LNCaP clone FGC (cell line): ENCODE measurements at regions not wholly inside any gene's neighbourhood (a gene's known extent, or its start where the extent isn't known, plus 50 kb on each side); places are given as distances from the start of the nearest gene placed in this dataset.
A peak's percentile ranks its signal among the peaks of the same experiment; 100 is the strongest.

Experiments
- DNase-seq: peaks from one replicate; pipeline ENCODE4 v3.0.0-alpha.2; 2011; ENCODE audit warnings: low read depth
- H3K4me3 ChIP-seq: 2 replicates; pipeline ENCODE4 v1.5.1; 2011; ENCODE audit warnings: mild to moderate bottlenecking, low read depth, low read length, control low read depth
- TF ChIP-seq, protein P1 (sequence below): IDR thresholded peaks from 2 replicates; pipeline ENCODE4 v1.5.1; 2012; ENCODE audit warnings: mild to moderate bottlenecking; ENCODE audit not compliant: control insufficient read depth, insufficient read depth; ENCODE audit errors: extremely low read depth

GRCh38 chr10:34002896-34003295 lies 668.4 kb upstream of the NRP1 start:
- no peak overlapping the region for H3K4me3 ChIP-seq

GRCh38 chr10:34001831-34002230 lies 667.4 kb upstream of the NRP1 start:
- TF ChIP-seq, protein P1, sequence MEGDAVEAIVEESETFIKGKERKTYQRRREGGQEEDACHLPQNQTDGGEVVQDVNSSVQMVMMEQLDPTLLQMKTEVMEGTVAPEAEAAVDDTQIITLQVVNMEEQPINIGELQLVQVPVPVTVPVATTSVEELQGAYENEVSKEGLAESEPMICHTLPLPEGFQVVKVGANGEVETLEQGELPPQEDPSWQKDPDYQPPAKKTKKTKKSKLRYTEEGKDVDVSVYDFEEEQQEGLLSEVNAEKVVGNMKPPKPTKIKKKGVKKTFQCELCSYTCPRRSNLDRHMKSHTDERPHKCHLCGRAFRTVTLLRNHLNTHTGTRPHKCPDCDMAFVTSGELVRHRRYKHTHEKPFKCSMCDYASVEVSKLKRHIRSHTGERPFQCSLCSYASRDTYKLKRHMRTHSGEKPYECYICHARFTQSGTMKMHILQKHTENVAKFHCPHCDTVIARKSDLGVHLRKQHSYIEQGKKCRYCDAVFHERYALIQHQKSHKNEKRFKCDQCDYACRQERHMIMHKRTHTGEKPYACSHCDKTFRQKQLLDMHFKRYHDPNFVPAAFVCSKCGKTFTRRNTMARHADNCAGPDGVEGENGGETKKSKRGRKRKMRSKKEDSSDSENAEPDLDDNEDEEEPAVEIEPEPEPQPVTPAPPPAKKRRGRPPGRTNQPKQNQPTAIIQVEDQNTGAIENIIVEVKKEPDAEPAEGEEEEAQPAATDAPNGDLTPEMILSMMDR: no peak
- no peak for DNase-seq
- H3K4me3 ChIP-seq: no peak overlapping the region

More at GRCh38 chr10:34002896-34003295, 668.4 kb upstream of the NRP1 start:
- TF ChIP-seq, protein P1: no peak
- DNase-seq: no peak

DNA sequence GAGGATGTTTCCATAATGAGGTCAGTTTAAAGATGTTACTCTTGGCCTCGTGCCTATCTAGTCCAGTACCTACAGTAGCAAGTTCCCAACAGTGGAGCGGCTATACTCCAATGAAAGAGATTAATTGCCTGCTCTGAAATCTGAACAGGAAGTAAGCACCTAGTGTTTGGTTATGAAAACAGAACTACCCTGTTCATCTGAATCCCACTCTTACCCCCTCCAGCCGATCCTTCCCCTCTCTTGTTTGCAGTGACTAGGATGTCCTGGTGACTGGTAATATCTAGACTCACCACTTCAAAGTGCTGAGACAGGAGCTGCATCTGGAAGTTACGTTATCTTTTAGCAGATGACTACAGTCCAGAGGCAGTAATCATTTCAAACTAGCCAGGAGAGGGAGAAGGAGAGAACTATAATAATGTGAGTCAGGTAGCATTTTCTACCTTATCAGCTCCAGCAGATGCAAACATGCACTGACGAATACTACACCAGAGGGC lies 666.7 kb upstream of the NRP1 start:
- DNase-seq: peak; percentile 32
- no peak overlapping the region for H3K4me3 ChIP-seq
- TF ChIP-seq, protein P1: no peak

GRCh38 chr10:33993917-33994316 lies 659.5 kb upstream of the NRP1 start:
- DNase-seq: no peak
- TF ChIP-seq, protein P1: no peak
- no peak overlapping the region for H3K4me3 ChIP-seq

GRCh38 chr10:33991924-33992323 lies 657.5 kb upstream of the NRP1 start:
- no peak for DNase-seq
- no peak overlapping the region for H3K4me3 ChIP-seq
- TF ChIP-seq, protein P1: no peak

- TF ChIP-seq, protein P1: no peak
- no peak for DNase-seq
- H3K4me3 ChIP-seq: no peak overlapping the region
Measured at GRCh38 chr10:33986515-33986914, 652.0 kb upstream of the NRP1 start.

DNA sequence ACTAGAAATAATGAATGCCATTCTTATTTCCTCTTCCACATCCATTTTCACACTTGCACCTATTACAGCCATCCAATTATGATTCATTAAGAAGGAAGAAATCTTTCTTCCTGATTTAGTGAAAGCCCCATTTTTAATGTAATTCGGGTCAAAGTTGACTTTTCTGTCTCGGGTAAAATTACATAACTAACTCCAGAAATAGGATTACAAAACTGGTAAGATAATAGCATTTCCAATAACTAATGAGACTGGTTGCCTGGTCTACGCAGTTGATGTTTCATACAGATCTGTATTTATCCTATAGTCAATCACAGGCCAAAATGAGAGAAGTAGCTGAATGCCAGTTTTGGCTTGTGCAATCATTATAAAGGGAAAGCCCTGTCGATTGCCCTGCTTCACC lies 651.5 kb upstream of the NRP1 start:
- DNase-seq: no peak
- H3K4me3 ChIP-seq: no peak overlapping the region
- TF ChIP-seq, protein P1: no peak
